ENCODE measurements at regions not wholly inside any gene's neighbourhood (a gene's known extent, or its start where the extent isn't known, plus 50 kb on each side); places are given as distances from the start of the nearest gene placed in this dataset.

- POLR2A ChIA-PET = no interaction called here
- no TSS peak for BruUV-seq (replicated peaks)
- Histone ChIP-seq H3K27me3 (ENCODE audit: control insufficient read depth, insufficient read depth, low read length) (no peaks in the 10 kb centered on the region), H3K36me3 (ENCODE audit: control insufficient read depth, insufficient read depth, low read length) (no peaks in the 10 kb centered on the region), H3K9me3 (ENCODE audit: control insufficient read depth, insufficient read depth, low read depth, low read length) (no peaks in the 10 kb centered on the region), H3K4me1 (ENCODE audit: control insufficient read depth, insufficient read depth, low read length) (peaks cover 2% of the 10 kb centered on the region; the same call in 1 of the 2 replicates), H3K4me3 (ENCODE audit: low read depth in 2 of 2, low read length in 2 of 2) (no peak overlapping the region), H3K27ac (ENCODE audit: low read length) (peak overlapping the region; percentile 51; the same call in 1 of the 2 replicates)
- in situ Hi-C loops (cut with HindIII; ENCODE audit: low pct_unique_long_range_greater_than_20kb, low sequenced_read_pairs) (no loop called here), intact Hi-C loops (cut with micrococcal nuclease; ENCODE audit: unreplicated experiment) (no loop called here)
- ATAC-seq = no peak
- TF ChIP-seq POLR2AphosphoS5 (IDR thresholded peaks at IDR 0.05; ENCODE audit: low read depth, low read length) = no peak
- TF ChIP-seq, protein P1, sequence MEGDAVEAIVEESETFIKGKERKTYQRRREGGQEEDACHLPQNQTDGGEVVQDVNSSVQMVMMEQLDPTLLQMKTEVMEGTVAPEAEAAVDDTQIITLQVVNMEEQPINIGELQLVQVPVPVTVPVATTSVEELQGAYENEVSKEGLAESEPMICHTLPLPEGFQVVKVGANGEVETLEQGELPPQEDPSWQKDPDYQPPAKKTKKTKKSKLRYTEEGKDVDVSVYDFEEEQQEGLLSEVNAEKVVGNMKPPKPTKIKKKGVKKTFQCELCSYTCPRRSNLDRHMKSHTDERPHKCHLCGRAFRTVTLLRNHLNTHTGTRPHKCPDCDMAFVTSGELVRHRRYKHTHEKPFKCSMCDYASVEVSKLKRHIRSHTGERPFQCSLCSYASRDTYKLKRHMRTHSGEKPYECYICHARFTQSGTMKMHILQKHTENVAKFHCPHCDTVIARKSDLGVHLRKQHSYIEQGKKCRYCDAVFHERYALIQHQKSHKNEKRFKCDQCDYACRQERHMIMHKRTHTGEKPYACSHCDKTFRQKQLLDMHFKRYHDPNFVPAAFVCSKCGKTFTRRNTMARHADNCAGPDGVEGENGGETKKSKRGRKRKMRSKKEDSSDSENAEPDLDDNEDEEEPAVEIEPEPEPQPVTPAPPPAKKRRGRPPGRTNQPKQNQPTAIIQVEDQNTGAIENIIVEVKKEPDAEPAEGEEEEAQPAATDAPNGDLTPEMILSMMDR (IDR thresholded peaks at IDR 0.05) = no peak
- DNase-seq (ENCODE audit: low read depth, low spot score) = no peak
- CTCF ChIA-PET = no interaction called here
Measured at GRCh38 chr10:4008676-4009382, 223.8 kb upstream of the KLF6 start.

DNA sequence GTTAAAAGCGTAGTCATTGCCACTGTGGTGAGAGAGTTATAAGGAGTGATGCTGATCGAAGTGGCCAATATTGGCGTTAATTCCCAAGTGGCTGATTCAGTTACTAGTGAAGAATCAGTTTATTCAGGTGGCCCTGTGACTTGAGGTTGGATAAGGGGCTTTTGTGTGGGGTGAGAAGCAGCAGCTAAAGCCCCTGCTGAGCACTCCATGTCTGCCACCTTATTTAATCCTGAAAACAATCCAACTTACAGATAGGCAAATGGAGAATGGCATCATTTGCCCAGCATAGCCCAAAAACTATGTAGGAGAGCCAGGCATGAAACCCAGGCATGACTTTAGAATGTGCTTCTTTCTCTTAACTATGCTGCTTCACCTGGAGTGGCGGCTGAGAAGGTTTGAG, 222.8 kb upstream of the KLF6 start:
- Histone ChIP-seq H3K36me3 (ENCODE audit: control insufficient read depth, insufficient read depth, low read length) (no peaks in the 10 kb centered on the region), H3K27ac (ENCODE audit: low read length) (peak overlapping the region; percentile 59; the same call in 1 of the 2 replicates), H3K4me1 (ENCODE audit: control insufficient read depth, insufficient read depth, low read length) (no peaks in the 10 kb centered on the region; the same call in 1 of the 2 replicates), H3K4me3 (ENCODE audit: low read depth in 2 of 2, low read length in 2 of 2) (no peak overlapping the region), H3K9me3 (ENCODE audit: control insufficient read depth, insufficient read depth, low read depth, low read length) (no peaks in the 10 kb centered on the region), H3K27me3 (ENCODE audit: control insufficient read depth, insufficient read depth, low read length) (no peaks in the 10 kb centered on the region)
- intact Hi-C loops (cut with micrococcal nuclease; ENCODE audit: unreplicated experiment) = no loop called here
- DNase-seq (ENCODE audit: low read depth, low spot score) (no peak), ATAC-seq (no peak)
- ChIA-PET CTCF (no interaction called here), POLR2A (no interaction called here)
- in situ Hi-C loops (cut with HindIII; ENCODE audit: low pct_unique_long_range_greater_than_20kb, low sequenced_read_pairs) = no loop called here
- TF ChIP-seq SIN3A (IDR thresholded peaks at IDR 0.05; ENCODE audit: borderline replicate concordance, insufficient read depth, low read depth, low read length) (no peak), POLR2AphosphoS5 (IDR thresholded peaks at IDR 0.05; ENCODE audit: low read depth, low read length) (no peak), TCF7L2 (IDR thresholded peaks at IDR 0.05; ENCODE audit: low read depth, low read length) (no peak)
- TF ChIP-seq, protein P2, sequence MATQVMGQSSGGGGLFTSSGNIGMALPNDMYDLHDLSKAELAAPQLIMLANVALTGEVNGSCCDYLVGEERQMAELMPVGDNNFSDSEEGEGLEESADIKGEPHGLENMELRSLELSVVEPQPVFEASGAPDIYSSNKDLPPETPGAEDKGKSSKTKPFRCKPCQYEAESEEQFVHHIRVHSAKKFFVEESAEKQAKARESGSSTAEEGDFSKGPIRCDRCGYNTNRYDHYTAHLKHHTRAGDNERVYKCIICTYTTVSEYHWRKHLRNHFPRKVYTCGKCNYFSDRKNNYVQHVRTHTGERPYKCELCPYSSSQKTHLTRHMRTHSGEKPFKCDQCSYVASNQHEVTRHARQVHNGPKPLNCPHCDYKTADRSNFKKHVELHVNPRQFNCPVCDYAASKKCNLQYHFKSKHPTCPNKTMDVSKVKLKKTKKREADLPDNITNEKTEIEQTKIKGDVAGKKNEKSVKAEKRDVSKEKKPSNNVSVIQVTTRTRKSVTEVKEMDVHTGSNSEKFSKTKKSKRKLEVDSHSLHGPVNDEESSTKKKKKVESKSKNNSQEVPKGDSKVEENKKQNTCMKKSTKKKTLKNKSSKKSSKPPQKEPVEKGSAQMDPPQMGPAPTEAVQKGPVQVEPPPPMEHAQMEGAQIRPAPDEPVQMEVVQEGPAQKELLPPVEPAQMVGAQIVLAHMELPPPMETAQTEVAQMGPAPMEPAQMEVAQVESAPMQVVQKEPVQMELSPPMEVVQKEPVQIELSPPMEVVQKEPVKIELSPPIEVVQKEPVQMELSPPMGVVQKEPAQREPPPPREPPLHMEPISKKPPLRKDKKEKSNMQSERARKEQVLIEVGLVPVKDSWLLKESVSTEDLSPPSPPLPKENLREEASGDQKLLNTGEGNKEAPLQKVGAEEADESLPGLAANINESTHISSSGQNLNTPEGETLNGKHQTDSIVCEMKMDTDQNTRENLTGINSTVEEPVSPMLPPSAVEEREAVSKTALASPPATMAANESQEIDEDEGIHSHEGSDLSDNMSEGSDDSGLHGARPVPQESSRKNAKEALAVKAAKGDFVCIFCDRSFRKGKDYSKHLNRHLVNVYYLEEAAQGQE (IDR thresholded peaks at IDR 0.05; ENCODE audit: insufficient read depth in 1 of 2, low read depth in 2 of 2, low read length in 1 of 2) = no peak
- BruUV-seq (replicated peaks) = no TSS peak

DNA sequence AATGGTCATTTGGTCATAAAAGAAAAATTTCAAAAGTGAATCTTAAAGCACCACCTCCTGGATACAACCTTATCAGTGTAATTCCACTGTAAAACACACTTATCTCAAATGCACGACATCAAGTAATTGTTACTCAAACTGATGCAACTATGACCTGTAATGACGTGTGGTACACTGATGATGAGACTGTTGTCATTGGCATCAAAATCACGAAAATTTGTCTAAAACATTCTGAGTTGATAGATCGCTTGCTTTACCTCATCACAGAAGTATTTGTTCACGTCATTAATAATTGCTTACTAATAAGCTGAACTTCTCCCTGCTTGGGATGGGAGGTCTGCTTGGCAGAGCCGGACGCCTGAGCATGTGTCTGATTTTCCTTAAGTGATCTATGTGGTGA, 221.8 kb upstream of the KLF6 start:
- DNase-seq (ENCODE audit: low read depth, low spot score) = no peak
- Histone ChIP-seq H3K4me1 (ENCODE audit: control insufficient read depth, insufficient read depth, low read length) (no peaks in the 10 kb centered on the region; the same call in 1 of the 2 replicates), H3K36me3 (ENCODE audit: control insufficient read depth, insufficient read depth, low read length) (no peaks in the 10 kb centered on the region), H3K27me3 (ENCODE audit: control insufficient read depth, insufficient read depth, low read length) (no peaks in the 10 kb centered on the region), H3K27ac (ENCODE audit: low read length) (peak overlapping the region; percentile 59), H3K4me3 (ENCODE audit: low read depth in 2 of 2, low read length in 2 of 2) (no peak overlapping the region), H3K9me3 (ENCODE audit: control insufficient read depth, insufficient read depth, low read depth, low read length) (no peaks in the 10 kb centered on the region)
- BruUV-seq (replicated peaks) = no TSS peak
- TF ChIP-seq TCF7L2 (IDR thresholded peaks at IDR 0.05; ENCODE audit: low read depth, low read length) = no peak
- TF ChIP-seq, protein P1 (IDR thresholded peaks at IDR 0.05) = no peak
- TF ChIP-seq, protein P2 (IDR thresholded peaks at IDR 0.05; ENCODE audit: insufficient read depth in 1 of 2, low read depth in 2 of 2, low read length in 1 of 2) = no peak
- no peak for TF ChIP-seq POLR2AphosphoS5 (IDR thresholded peaks at IDR 0.05; ENCODE audit: low read depth, low read length)
- no peak for TF ChIP-seq SIN3A (IDR thresholded peaks at IDR 0.05; ENCODE audit: borderline replicate concordance, insufficient read depth, low read depth, low read length)
- CTCF ChIA-PET = no interaction called here
- POLR2A ChIA-PET = no interaction called here
- intact Hi-C loops (cut with micrococcal nuclease; ENCODE audit: unreplicated experiment) (no loop called here), in situ Hi-C loops (cut with HindIII; ENCODE audit: low pct_unique_long_range_greater_than_20kb, low sequenced_read_pairs) (no loop called here)
- ATAC-seq = no peak

Measured in Panc1 (cell line).